Tibial nerve (tissue), 4 donors: ENCODE measurements at regions not wholly inside any gene's neighbourhood (a gene's known extent, or its start where the extent isn't known, plus 50 kb on each side); places are given as distances from the start of the nearest gene placed in this dataset.
A peak's percentile ranks its signal among the peaks of the same experiment; 100 is the strongest.

ENCODE experiments used
- DNase-seq, 2 donors: peaks; one replicate each; pipeline ENCODE4 v3.0.0-alpha.2; 2019; ENCODE audit warnings: low spot score in 2 of 2
- H3K27ac ChIP-seq, 4 donors: fragments of 200-600 bp; sonication (generic) in 3 of 4; one replicate each; pipeline ENCODE4 v1.5.1; 2017 to 2019; ENCODE audit warnings: mild to moderate bottlenecking in 1 of 4
- H3K27me3 ChIP-seq, 2 donors: fragments of 200-600 bp; sonication (generic) in 1 of 2; one replicate each; pipeline versions ENCODE4 v1.5.1 to v1.6.0; 2017 to 2019
- H3K36me3 ChIP-seq, 3 donors: fragments of 200-600 bp; sonication (generic); one replicate each; pipeline ENCODE4 v1.5.1; 2018 to 2019
- H3K4me1 ChIP-seq, 4 donors: fragments of 200-600 bp; sonication (generic) in 3 of 4; one replicate each; pipeline ENCODE4 v1.5.1; 2017 to 2019
- H3K4me3 ChIP-seq, 4 donors: fragments of 200-600 bp; sonication (generic) in 3 of 4; one replicate each; pipeline ENCODE4 v1.5.1; 2017 to 2019; ENCODE audit warnings: mild to moderate bottlenecking in 1 of 4, moderate library complexity in 1 of 4
- H3K9me3 ChIP-seq, 4 donors: fragments of 200-600 bp; sonication (generic) in 3 of 4; one replicate each; pipeline ENCODE4 v1.5.1; 2017 to 2019
- EP300 ChIP-seq, 2 donors: sonication (generic); formaldehyde crosslinking; IDR thresholded peaks; one replicate each; pipeline ENCODE4 v1.6.1; 2017; ENCODE audit warnings: antibody characterized with exemption in 2 of 2, mild to moderate bottlenecking in 1 of 2
- POLR2A ChIP-seq, 2 donors: fragments of 450-650 bp; IDR thresholded peaks; one replicate each; pipeline ENCODE4 v1.6.1; 2017; ENCODE audit warnings: antibody characterized with exemption in 2 of 2, mild to moderate bottlenecking in 2 of 2, moderate library complexity in 2 of 2
- WGBS, 2 donors: methylation state at CpG; one replicate each; pipeline ENCODE4 v1.1.5; 2018; 5-methylcytosine and 5-hydroxymethylcytosine counted together
- TF ChIP-seq, protein P1 (sequence below), 5 experiments: fragments of 200-600 bp in 3 of 5; fragments of 450-650 bp in 2 of 5; sonication (generic) in 3 of 5; IDR thresholded peaks; one replicate each; pipeline ENCODE4 v1.5.1; 2016 to 2019; ENCODE audit warnings: antibody characterized with exemption in 5 of 5, mild to moderate bottlenecking in 3 of 5, moderate library complexity in 2 of 5

DNA sequence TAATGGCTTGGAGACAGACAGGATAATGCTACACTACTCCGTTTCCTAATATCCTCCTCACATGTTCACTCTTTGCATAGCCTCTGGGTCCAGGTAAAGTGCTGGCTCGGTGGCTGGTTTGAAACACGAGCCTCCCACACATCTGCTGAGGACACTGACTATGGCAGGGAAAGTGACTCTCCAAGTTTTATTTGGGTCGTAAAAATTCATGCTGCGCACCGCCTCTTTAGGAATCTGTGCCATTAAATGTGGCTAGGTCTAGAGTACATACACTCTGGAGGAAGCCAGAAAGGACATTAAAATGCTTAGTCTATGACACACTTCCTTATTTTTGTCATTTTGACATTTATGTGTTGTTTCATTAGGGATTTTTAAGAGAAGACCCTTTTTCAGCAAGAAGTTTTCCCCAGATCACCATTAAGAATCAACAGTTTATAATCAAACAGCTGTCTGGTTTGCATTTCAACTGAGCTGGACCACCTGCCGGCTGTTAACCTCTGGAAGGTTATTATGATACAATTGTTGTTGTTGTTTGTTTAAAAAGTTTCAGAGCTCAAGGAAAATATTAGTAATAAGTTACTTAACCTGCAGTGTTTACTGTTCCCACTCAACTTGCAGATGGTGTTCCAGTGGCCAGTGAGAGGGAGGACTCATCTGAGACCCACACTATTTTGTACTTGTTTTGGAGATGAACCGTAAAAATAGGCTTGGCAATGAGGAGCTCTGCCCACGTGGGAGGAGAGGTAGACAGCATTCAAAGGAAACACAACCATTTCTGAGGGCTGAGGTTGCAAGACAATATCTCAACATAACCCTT lies 443.3 kb upstream of the MEIS1 start:
- peak in 1 of 2 donors; percentile 14 for DNase-seq
- H3K4me1 ChIP-seq = no peaks in the 10 kb centered on the region
- no peaks in the 10 kb centered on the region for H3K36me3 ChIP-seq
- H3K4me3 ChIP-seq = no peak overlapping the region
- WGBS, 2 donors = 51 to 53% methylated on average over 9 of the region's 9 CpGs
- TF ChIP-seq, protein P1, sequence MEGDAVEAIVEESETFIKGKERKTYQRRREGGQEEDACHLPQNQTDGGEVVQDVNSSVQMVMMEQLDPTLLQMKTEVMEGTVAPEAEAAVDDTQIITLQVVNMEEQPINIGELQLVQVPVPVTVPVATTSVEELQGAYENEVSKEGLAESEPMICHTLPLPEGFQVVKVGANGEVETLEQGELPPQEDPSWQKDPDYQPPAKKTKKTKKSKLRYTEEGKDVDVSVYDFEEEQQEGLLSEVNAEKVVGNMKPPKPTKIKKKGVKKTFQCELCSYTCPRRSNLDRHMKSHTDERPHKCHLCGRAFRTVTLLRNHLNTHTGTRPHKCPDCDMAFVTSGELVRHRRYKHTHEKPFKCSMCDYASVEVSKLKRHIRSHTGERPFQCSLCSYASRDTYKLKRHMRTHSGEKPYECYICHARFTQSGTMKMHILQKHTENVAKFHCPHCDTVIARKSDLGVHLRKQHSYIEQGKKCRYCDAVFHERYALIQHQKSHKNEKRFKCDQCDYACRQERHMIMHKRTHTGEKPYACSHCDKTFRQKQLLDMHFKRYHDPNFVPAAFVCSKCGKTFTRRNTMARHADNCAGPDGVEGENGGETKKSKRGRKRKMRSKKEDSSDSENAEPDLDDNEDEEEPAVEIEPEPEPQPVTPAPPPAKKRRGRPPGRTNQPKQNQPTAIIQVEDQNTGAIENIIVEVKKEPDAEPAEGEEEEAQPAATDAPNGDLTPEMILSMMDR (IDR thresholded peaks at IDR 0.05) = no peak
- TF ChIP-seq EP300 (IDR thresholded peaks at IDR 0.05) = peak in 1 of 2 donors; percentile 43
- peaks cover 0 to 5% (median 0%) of the 10 kb centered on the region in 4 donors for H3K9me3 ChIP-seq
- H3K27me3 ChIP-seq = no peaks in the 10 kb centered on the region
- no peak overlapping the region for H3K27ac ChIP-seq

DNA sequence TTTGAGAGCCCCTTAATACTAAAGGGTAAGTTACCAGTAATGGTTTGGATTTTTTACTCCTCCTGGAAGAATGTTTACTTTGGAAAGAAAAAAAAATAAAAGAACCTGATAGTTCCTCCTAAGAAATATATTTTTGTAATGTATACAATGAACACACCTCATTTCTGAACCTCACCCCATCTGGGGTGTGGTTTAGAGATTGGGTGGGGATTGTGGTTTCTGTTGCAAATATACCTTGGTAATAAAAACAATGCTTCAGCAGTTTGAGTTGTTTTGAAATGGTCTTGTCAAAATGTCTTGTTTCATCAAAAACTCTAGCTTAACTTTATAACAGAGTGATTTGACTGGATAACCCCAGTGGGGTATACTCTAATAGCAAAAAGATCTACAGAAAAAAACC lies 448.9 kb upstream of the MEIS1 start:
- Histone ChIP-seq H3K4me3 (no peak overlapping the region), H3K27ac (no peak overlapping the region), H3K36me3 (no peaks in the 10 kb centered on the region), H3K27me3 (no peaks in the 10 kb centered on the region), H3K4me1 (no peaks in the 10 kb centered on the region), H3K9me3 (peaks cover 0 to 5% (median 0%) of the 10 kb centered on the region in 4 donors)
- DNase-seq = no peak
- TF ChIP-seq, protein P1 (IDR thresholded peaks at IDR 0.05) = no peak
- no peak for TF ChIP-seq EP300 (IDR thresholded peaks at IDR 0.05)
- no peak for TF ChIP-seq POLR2A (IDR thresholded peaks at IDR 0.05)

DNA sequence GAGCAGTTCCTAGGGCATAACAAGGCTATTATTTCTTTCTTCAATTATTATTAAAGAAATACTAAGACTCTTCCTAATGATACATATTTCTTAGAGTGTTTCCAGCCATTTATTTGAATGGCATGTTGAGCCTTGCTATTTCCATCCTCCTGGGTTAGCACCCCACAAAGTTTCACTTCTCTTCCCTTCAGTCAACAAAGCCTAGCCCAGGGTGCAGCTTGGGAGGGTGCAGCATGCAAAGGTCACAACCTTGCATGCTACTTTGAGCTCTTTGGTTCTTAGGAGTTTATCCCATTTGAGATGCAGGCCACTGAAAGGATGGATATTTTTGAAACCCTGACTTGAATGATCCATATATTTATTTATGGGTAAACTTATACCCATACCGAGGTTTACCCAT lies 454.4 kb upstream of the MEIS1 start:
- no peaks in the 10 kb centered on the region for H3K4me1 ChIP-seq
- no peaks in the 10 kb centered on the region for H3K36me3 ChIP-seq
- no peak overlapping the region for H3K4me3 ChIP-seq
- no peak for DNase-seq
- TF ChIP-seq EP300 (IDR thresholded peaks at IDR 0.05) (no peak), POLR2A (IDR thresholded peaks at IDR 0.05) (no peak)
- TF ChIP-seq, protein P1 (IDR thresholded peaks at IDR 0.05) = no peak
- H3K27ac ChIP-seq = no peak overlapping the region
- WGBS, 2 donors = 97 to 100% methylated on average over 1 of the region's 1 CpG
- H3K27me3 ChIP-seq = no peaks in the 10 kb centered on the region
- peaks cover 0 to 13% (median 0%) of the 10 kb centered on the region in 4 donors for H3K9me3 ChIP-seq

DNA sequence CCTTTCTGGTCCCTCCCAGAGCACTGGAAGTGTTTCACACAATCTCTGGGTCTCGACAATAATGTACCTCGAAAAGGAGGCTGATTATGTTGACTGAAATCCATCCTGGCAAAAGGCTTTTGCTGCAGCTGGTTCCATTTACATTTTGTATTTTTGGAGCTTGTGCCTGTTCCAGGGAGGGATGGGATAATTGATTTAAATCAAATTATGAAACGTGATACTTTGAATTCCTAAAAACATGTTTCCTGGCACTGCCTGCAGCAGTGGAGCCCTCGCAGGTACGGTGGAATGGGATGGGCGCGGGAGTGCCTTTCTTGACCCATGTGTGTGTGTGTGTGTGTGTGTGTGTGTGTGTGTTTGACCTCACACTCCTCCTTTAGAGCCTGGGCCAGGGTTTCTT lies 455.5 kb upstream of the MEIS1 start:
- no peaks in the 10 kb centered on the region for H3K36me3 ChIP-seq
- DNase-seq = no peak
- H3K4me1 ChIP-seq = no peaks in the 10 kb centered on the region
- H3K27me3 ChIP-seq = no peaks in the 10 kb centered on the region
- peaks cover 0 to 13% (median 0%) of the 10 kb centered on the region in 4 donors for H3K9me3 ChIP-seq
- WGBS, 2 donors = 62 to 78% methylated on average over 7 of the region's 7 CpGs
- no peak overlapping the region for H3K27ac ChIP-seq
- TF ChIP-seq POLR2A (IDR thresholded peaks at IDR 0.05) (no peak), EP300 (IDR thresholded peaks at IDR 0.05) (no peak)
- TF ChIP-seq, protein P1 (IDR thresholded peaks at IDR 0.05) = no peak
- no peak overlapping the region for H3K4me3 ChIP-seq

DNA sequence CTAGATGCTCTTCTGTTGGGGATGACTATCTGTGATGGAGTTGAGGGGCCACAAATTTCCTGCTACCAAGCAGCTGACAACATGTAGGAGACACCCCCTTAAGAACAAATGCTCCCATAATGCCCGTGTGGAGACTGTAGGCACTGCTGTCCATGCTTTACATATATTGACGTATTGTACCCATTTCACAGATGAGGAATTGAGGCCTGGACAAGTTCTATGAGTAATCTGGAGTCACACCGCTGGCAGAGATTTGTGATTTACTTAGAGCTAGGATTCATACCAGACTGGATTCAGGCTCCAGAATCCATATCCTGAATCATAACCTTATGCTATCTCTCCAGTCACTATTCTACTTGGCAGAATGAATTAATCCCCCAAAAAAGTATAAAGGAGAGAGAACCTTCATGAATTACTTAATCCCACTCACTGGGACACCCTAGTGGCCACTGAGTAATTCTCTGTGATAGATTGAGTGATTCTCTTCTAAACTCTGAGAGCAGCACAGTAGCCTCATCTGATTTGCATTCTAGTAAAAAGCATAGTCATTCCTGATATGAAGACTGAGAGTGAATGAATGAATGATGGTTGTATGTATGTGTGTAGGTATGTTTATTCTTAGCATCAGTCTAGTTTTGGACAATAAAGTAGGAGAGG lies 460.7 kb upstream of the MEIS1 start:
- Histone ChIP-seq H3K36me3 (no peaks in the 10 kb centered on the region), H3K4me1 (no peaks in the 10 kb centered on the region), H3K27me3 (no peaks in the 10 kb centered on the region), H3K27ac (no peak overlapping the region), H3K4me3 (no peak overlapping the region), H3K9me3 (peaks cover 0 to 12% (median 0%) of the 10 kb centered on the region in 4 donors)
- no peak for TF ChIP-seq POLR2A (IDR thresholded peaks at IDR 0.05)
- 95 to 96% methylated on average over 3 of the region's 3 CpGs for WGBS, 2 donors
- no peak for DNase-seq
